GM21515 (cell line): ENCODE measurements at regions not wholly inside any gene's neighbourhood (a gene's known extent, or its start where the extent isn't known, plus 50 kb on each side); places are given as distances from the start of the nearest gene placed in this dataset.

ENCODE experiments used
- ATAC-seq: cut with Tn5 transposase; IDR thresholded peaks from one replicate; pipeline ENCODE4 v1.9.1; 2021; ENCODE audit not compliant: unreplicated experiment

- ATAC-seq, result no peak
Observed at GRCh38 chr12:114901316-114901715, 217.3 kb upstream of the TBX3 start.

GRCh38 chr12:114898159-114898558, 214.2 kb upstream of the TBX3 start:
- no peak for ATAC-seq

- ATAC-seq, result no peak
Observed at GRCh38 chr12:114895827-114896226, 211.9 kb upstream of the TBX3 start.

DNA sequence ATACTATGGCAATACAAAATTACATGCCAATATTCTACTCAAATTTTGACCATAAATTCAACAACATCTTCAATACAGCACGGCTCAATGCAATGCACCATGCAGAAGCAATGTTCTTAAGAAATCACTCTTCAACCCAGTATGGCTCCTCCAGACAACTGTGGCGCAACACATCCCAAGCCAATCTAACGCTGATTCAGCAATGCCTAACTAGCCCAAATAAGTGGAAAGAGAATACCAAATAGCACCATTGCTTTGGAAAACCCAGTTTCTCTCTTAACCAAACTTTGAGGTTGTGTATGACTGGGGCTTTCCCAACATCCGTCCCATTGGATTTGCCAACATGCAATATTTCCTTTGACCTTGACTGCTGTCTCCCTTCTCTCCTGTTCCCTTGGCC, 211.1 kb upstream of the TBX3 start:
- ATAC-seq, result no peak

DNA sequence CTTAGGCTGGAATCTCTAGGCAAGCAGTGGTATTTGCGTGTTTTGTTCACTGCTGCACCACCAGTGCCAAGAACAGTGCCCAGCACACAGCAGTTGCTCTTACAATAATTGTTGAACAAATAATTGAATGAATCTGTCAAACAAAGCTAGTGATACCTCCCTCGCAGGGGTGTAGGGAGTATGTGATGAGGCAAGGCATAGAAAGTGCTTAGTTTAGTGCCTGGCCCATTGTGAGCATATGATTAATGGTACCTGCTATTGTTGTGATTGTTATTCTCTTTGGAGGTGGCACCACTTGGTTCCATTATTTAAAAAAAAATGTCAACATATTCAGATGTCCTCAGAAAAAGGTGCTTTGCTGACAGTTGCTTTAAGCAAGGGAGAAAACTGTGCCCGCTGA, 210.1 kb upstream of the TBX3 start:
- no peak for ATAC-seq

GRCh38 chr12:114888928-114889584, 205.1 kb upstream of the TBX3 start:
- no peak for ATAC-seq

- ATAC-seq, result no peak
Observed at GRCh38 chr12:114888448-114888847, 204.5 kb upstream of the TBX3 start.

DNA sequence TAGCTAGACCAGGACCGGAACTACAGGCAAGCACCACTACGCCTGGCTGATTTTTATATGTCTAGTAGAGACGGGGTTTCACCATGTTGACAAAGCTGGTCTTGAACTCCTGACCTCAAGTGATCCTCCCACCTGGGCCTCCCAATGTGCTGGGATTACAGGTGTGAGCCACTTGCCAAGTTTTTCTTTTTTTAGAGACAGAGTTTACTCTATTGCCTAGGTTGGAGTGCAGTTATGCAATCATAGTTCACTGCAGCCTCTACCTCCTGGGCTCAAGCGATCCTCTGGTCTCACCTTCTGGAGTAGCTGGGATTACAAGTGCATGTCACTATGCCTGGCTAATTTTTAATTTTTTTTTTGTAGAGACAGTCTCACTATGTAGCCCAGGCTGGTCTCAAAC, 201.5 kb upstream of the TBX3 start:
- ATAC-seq, result no peak

GRCh38 chr12:114884575-114884974, 200.6 kb upstream of the TBX3 start:
- no peak for ATAC-seq

GRCh38 chr12:114882083-114882482, 198.1 kb upstream of the TBX3 start:
- ATAC-seq, result no peak

- no peak for ATAC-seq
Observed at GRCh38 chr12:114879354-114879753, 195.4 kb upstream of the TBX3 start.

DNA sequence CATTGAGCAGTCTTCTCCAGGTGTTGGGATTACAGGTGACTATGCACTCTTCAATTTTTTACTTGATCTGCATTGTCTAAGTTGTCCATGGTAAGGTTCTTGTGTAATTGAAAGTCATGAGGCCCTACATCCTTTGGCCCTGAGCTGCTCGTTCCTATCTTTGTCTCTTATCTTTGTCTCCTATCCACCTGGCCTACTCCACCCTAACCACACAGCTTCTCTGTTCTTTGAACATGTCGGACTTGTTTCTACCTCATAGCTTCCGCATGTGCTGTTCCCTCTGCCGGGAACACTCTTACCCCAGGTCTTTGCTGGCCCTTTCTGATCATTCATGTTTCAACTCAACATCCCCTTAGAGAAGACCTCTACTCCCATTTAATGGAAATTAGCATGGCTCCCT, 194.8 kb upstream of the TBX3 start:
- no peak for ATAC-seq

DNA sequence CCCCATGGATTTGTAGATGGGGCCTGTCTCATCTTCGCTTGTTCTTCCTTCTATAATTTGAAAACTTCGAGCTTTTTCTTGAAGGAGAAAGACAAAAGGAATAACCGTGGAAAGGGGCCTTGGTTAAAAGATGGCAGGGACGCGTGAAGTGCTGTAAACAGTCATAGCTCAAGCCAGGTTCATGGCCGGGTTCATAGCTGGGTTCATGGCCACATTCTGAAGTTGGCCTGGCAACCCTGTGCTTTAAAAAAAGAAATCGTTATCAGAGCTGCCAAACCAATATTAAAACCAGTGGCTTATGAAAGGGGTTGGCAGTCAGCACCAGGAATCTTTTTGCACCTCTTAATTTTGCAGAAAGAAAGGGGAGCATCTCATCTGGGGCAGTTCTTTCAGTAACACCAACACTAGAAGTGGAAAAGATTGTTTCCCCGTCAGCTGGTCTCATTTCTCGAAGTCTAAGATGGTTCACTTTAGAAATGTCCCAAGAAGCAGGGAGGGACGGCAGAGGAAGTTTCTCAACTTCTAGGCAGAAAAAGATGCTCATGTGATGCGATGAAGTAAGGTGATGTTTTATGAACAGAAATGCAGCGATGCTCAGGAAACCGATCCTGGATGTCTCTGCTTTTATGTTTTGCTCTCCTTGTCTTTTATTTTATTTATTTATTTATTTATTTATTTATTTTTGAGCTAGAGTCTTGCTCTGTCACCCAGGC, 193.1 kb upstream of the TBX3 start:
- no peak for ATAC-seq

- no peak for ATAC-seq
Observed at GRCh38 chr12:114875313-114875712, 191.3 kb upstream of the TBX3 start.

- no peak for ATAC-seq
Observed at GRCh38 chr12:114873656-114874055, 189.7 kb upstream of the TBX3 start.

GRCh38 chr12:114868995-114869834, 185.2 kb upstream of the TBX3 start:
- no peak for ATAC-seq

- ATAC-seq, result no peak
Observed at GRCh38 chr12:114866331-114866730, 182.4 kb upstream of the TBX3 start.

GRCh38 chr12:114864837-114865551, 181.0 kb upstream of the TBX3 start:
- ATAC-seq, result no peak

- no peak for ATAC-seq
Observed at GRCh38 chr12:114863911-114864310, 179.9 kb upstream of the TBX3 start.

GRCh38 chr12:114860969-114861368, 177.0 kb upstream of the TBX3 start:
- no peak for ATAC-seq

GRCh38 chr12:114858388-114859146, 174.6 kb upstream of the TBX3 start:
- ATAC-seq, result no peak
